ENCODE measurements at regions not wholly inside any gene's neighbourhood (a gene's known extent, or its start where the extent isn't known, plus 50 kb on each side); places are given as distances from the start of the nearest gene placed in this dataset.

- no peak for DNase-seq (ENCODE audit: low read depth in 2 of 2)
- TF ChIP-seq CTCF (IDR thresholded peaks at IDR 0.05; ENCODE audit: low read depth, low read length) = no peak
- H3K4me3 ChIP-seq (replicated peaks in 1 of 2; ENCODE audit: low read depth in 2 of 2, low read length in 2 of 2) = no peak overlapping the region
Measured at GRCh38 chr6:40887079-40887791, 151.8 kb downstream of the UNC5CL start.

- DNase-seq (ENCODE audit: low read depth in 2 of 2) = no peak
- no peak overlapping the region for H3K4me3 ChIP-seq (replicated peaks in 1 of 2; ENCODE audit: low read depth in 2 of 2, low read length in 2 of 2)
- TF ChIP-seq CTCF (IDR thresholded peaks at IDR 0.05; ENCODE audit: low read depth, low read length) = no peak
Measured at GRCh38 chr6:40885139-40885774, 153.8 kb downstream of the UNC5CL start.

GRCh38 chr6:40882323-40882997, 156.6 kb downstream of the UNC5CL start:
- DNase-seq (ENCODE audit: low read depth in 2 of 2) = no peak
- TF ChIP-seq CTCF (IDR thresholded peaks at IDR 0.05; ENCODE audit: low read depth, low read length) = no peak
- H3K4me3 ChIP-seq (replicated peaks in 1 of 2; ENCODE audit: low read depth in 2 of 2, low read length in 2 of 2) = no peak overlapping the region

- TF ChIP-seq CTCF (IDR thresholded peaks at IDR 0.05; ENCODE audit: low read depth, low read length) = no peak
- H3K4me3 ChIP-seq (replicated peaks in 1 of 2; ENCODE audit: low read depth in 2 of 2, low read length in 2 of 2) = no peak overlapping the region
- no peak for DNase-seq (ENCODE audit: low read depth in 2 of 2)
Measured at GRCh38 chr6:40881501-40881900, 157.5 kb downstream of the UNC5CL start.

- DNase-seq (ENCODE audit: low read depth in 2 of 2) = no peak
- no peak overlapping the region for H3K4me3 ChIP-seq (replicated peaks in 1 of 2; ENCODE audit: low read depth in 2 of 2, low read length in 2 of 2)
- TF ChIP-seq CTCF (IDR thresholded peaks at IDR 0.05; ENCODE audit: low read depth, low read length) = no peak
Measured at GRCh38 chr6:40880906-40881305, 158.1 kb downstream of the UNC5CL start.

GRCh38 chr6:40879169-40879568, 159.9 kb downstream of the UNC5CL start:
- no peak for TF ChIP-seq CTCF (IDR thresholded peaks at IDR 0.05; ENCODE audit: low read depth, low read length)
- no peak overlapping the region for H3K4me3 ChIP-seq (replicated peaks in 1 of 2; ENCODE audit: low read depth in 2 of 2, low read length in 2 of 2)
- no peak for DNase-seq (ENCODE audit: low read depth in 2 of 2)
